ENCODE measurements at regions not wholly inside any gene's neighbourhood (a gene's known extent, or its start where the extent isn't known, plus 50 kb on each side); places are given as distances from the start of the nearest gene placed in this dataset.

DNA sequence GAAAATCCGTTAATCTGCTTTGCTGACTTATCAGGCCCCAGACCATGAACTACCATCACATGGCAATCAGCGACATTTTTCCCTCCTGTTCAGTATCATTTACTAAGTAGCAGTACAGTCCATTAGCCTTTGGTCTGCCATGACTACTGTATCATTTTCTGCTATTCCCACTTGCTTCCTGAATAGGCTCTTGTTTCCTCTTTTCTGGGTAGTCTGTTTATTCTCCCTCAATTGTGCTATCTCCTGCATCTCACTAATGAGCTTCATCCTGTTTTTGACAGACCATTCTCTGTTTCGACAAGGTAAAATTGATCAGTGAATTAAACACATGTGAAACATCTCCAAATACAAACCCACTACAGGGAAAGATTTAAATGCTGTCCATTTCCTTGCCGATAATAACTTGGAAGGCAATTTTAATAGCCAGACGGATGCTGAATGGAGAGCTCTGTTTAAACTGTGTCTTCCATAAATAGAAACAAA, 263.5 kb upstream of the ANKRD55 start:
- Histone ChIP-seq H2AFZ (ENCODE audit: low read length) (no peak overlapping the region), H4K20me1 (ENCODE audit: insufficient read depth, low read length) (no peaks in the 10 kb centered on the region), H3K9me3 (ENCODE audit: low read length) (no peaks in the 10 kb centered on the region), H3K4me3 (replicated peaks in 1 of 3; ENCODE audit: insufficient read depth in 1 of 3, low read depth in 2 of 3, low read length in 3 of 3) (no peak overlapping the region), H3K36me3 (replicated peaks in 1 of 2; ENCODE audit: control insufficient read depth in 1 of 2, insufficient read depth in 2 of 2, low read length in 2 of 2) (no peaks in the 10 kb centered on the region), H3K27me3 (ENCODE audit: control insufficient read depth in 1 of 2, insufficient read depth in 2 of 2, low read length in 2 of 2) (no peaks in the 10 kb centered on the region), H3K79me2 (ENCODE audit: insufficient read depth, low read length) (no peaks in the 10 kb centered on the region), H3K4me1 (ENCODE audit: insufficient read depth, low read length) (peaks cover 18% of the 10 kb centered on the region), H3K9ac (ENCODE audit: insufficient read depth, low read depth, low read length) (no peak overlapping the region), H3K4me2 (ENCODE audit: low read depth, low read length) (no peak overlapping the region), H3K27ac (ENCODE audit: extremely low read length, insufficient read depth, low read length) (no peak overlapping the region)
- BruUV-seq (replicated peaks) = no TSS peak
- TF ChIP-seq MAFF (IDR thresholded peaks at IDR 0.05; ENCODE audit: low read depth, low read length) = no peak
- no peak for FAIRE-seq
- DNase-seq (ENCODE audit: low spot score) = no peak
- ChIA-PET POLR2A (no interaction called here), CTCF (ENCODE audit: low intra/inter-chr PET ratio, low total read pairs) (no interaction called here)
- ATAC-seq = no peak
- WGBS (ENCODE audit: low lambda C conversion rate) = 69% methylated on average over 5 of the region's 5 CpGs
- in situ Hi-C loops (cut with HindIII; ENCODE audit: extremely low pct_ligation_motif_present, low pct_unique_long_range_greater_than_20kb) = loop anchor here (25.0 kb wide), 1 partner anchor 341 kb away; no protein-coding TSS in a partner anchor
- intact Hi-C loops (cut with micrococcal nuclease; ENCODE audit: unreplicated experiment) = no loop called here

DNA sequence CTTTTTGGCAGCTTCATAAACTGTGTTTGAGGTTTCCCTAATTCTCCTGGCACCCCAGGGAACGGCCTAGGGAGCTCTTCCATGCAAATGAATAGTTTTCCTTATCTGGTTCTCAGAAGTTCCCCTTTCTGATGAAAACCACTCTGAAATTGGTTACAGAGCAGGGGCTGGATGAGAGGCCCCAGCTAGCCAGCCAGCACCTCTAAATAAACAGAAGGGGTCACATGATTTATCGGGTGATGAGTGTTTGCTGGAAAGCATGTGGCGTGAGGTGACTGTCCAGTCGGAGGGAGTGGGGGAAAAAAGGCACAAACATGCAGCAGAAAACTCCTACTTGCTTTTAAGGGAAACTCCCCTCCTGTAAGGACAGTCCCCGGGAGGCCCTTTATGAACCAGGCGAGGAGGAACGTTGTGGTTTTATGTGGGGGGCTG, 261.2 kb upstream of the ANKRD55 start:
- ChIA-PET CTCF (ENCODE audit: low intra/inter-chr PET ratio, low total read pairs) (no interaction called here), POLR2A (no interaction called here)
- BruUV-seq (replicated peaks) = no TSS peak
- no peak overlapping the region for H3K4me2 ChIP-seq (ENCODE audit: low read depth, low read length)
- H3K27ac ChIP-seq (ENCODE audit: extremely low read length, insufficient read depth, low read length) = no peak overlapping the region
- H3K27me3 ChIP-seq (ENCODE audit: control insufficient read depth in 1 of 2, insufficient read depth in 2 of 2, low read length in 2 of 2) = no peaks in the 10 kb centered on the region
- no peaks in the 10 kb centered on the region for H3K79me2 ChIP-seq (ENCODE audit: insufficient read depth, low read length)
- H3K36me3 ChIP-seq (replicated peaks in 1 of 2; ENCODE audit: control insufficient read depth in 1 of 2, insufficient read depth in 2 of 2, low read length in 2 of 2) = no peaks in the 10 kb centered on the region
- H3K4me3 ChIP-seq (replicated peaks in 1 of 3; ENCODE audit: insufficient read depth in 1 of 3, low read depth in 2 of 3, low read length in 3 of 3) = no peak overlapping the region
- no peaks in the 10 kb centered on the region for H4K20me1 ChIP-seq (ENCODE audit: insufficient read depth, low read length)
- no peaks in the 10 kb centered on the region for H3K9me3 ChIP-seq (ENCODE audit: low read length)
- 75% methylated on average over 7 of the region's 7 CpGs for WGBS (ENCODE audit: low lambda C conversion rate)
- no peak overlapping the region for H3K9ac ChIP-seq (ENCODE audit: insufficient read depth, low read depth, low read length)
- intact Hi-C loops (cut with micrococcal nuclease; ENCODE audit: unreplicated experiment) (no loop called here), in situ Hi-C loops (cut with HindIII; ENCODE audit: extremely low pct_ligation_motif_present, low pct_unique_long_range_greater_than_20kb) (loop anchor here (25.0 kb wide), 1 partner anchor 343 kb away; no protein-coding TSS in a partner anchor)
- DNase-seq (ENCODE audit: low spot score) (no peak), FAIRE-seq (no peak), ATAC-seq (no peak)
- H3K4me1 ChIP-seq (ENCODE audit: insufficient read depth, low read length) = peaks cover 34% of the 10 kb centered on the region
- no peak overlapping the region for H2AFZ ChIP-seq (ENCODE audit: low read length)
- TF ChIP-seq, protein P1, sequence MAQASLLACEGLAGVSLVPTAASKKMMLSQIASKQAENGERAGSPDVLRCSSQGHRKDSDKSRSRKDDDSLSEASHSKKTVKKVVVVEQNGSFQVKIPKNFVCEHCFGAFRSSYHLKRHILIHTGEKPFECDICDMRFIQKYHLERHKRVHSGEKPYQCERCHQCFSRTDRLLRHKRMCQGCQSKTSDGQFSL (CRISPR knock-in tag; IDR thresholded peaks at IDR 0.05) = no peak
- no peak for TF ChIP-seq SOX5 (CRISPR knock-in tag; IDR thresholded peaks at IDR 0.05; ENCODE audit: borderline replicate concordance)
- TF ChIP-seq, protein P2, sequence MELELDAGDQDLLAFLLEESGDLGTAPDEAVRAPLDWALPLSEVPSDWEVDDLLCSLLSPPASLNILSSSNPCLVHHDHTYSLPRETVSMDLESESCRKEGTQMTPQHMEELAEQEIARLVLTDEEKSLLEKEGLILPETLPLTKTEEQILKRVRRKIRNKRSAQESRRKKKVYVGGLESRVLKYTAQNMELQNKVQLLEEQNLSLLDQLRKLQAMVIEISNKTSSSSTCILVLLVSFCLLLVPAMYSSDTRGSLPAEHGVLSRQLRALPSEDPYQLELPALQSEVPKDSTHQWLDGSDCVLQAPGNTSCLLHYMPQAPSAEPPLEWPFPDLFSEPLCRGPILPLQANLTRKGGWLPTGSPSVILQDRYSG (CRISPR knock-in tag; IDR thresholded peaks at IDR 0.05) = no peak
- TF ChIP-seq THYN1 (CRISPR knock-in tag; IDR thresholded peaks at IDR 0.05; ENCODE audit: borderline replicate concordance, low read depth) = no peak
- no peak for TF ChIP-seq KLF9 (CRISPR knock-in tag; IDR thresholded peaks at IDR 0.05; ENCODE audit: low read depth)
- no peak for TF ChIP-seq TOPORS (CRISPR knock-in tag; IDR thresholded peaks at IDR 0.05)
- TF ChIP-seq XBP1 (CRISPR knock-in tag; IDR thresholded peaks at IDR 0.05) = no peak
- TF ChIP-seq ZNF367 (CRISPR knock-in tag; IDR thresholded peaks at IDR 0.05; ENCODE audit: borderline replicate concordance) = no peak
- no peak for TF ChIP-seq RORA (CRISPR knock-in tag; IDR thresholded peaks at IDR 0.05)
- TF ChIP-seq KDM3A (CRISPR knock-in tag; IDR thresholded peaks at IDR 0.05; ENCODE audit: low read depth) = no peak
- no peak for TF ChIP-seq ZMAT3 (CRISPR knock-in tag; conservative IDR thresholded peaks at IDR 0.05)
- TF ChIP-seq ZNF20 (CRISPR knock-in tag; IDR thresholded peaks at IDR 0.05) = no peak
- TF ChIP-seq, protein P3, sequence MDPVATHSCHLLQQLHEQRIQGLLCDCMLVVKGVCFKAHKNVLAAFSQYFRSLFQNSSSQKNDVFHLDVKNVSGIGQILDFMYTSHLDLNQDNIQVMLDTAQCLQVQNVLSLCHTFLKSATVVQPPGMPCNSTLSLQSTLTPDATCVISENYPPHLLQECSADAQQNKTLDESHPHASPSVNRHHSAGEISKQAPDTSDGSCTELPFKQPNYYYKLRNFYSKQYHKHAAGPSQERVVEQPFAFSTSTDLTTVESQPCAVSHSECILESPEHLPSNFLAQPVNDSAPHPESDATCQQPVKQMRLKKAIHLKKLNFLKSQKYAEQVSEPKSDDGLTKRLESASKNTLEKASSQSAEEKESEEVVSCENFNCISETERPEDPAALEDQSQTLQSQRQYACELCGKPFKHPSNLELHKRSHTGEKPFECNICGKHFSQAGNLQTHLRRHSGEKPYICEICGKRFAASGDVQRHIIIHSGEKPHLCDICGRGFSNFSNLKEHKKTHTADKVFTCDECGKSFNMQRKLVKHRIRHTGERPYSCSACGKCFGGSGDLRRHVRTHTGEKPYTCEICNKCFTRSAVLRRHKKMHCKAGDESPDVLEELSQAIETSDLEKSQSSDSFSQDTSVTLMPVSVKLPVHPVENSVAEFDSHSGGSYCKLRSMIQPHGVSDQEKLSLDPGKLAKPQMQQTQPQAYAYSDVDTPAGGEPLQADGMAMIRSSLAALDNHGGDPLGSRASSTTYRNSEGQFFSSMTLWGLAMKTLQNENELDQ (CRISPR knock-in tag; IDR thresholded peaks at IDR 0.05; ENCODE audit: borderline replicate concordance) = no peak
- TF ChIP-seq ZNF224 (CRISPR knock-in tag; IDR thresholded peaks at IDR 0.05) = no peak
- no peak for TF ChIP-seq ZNF225 (CRISPR knock-in tag; IDR thresholded peaks at IDR 0.05)
- TF ChIP-seq ZNF615 (CRISPR knock-in tag; IDR thresholded peaks at IDR 0.05; ENCODE audit: borderline replicate concordance) = no peak
- TF ChIP-seq ZC3H13 (CRISPR knock-in tag; IDR thresholded peaks at IDR 0.05) = no peak

Data from HepG2 (cell line).